HCT116 (cell line): ENCODE measurements at regions not wholly inside any gene's neighbourhood (a gene's known extent, or its start where the extent isn't known, plus 50 kb on each side); places are given as distances from the start of the nearest gene placed in this dataset.

Experiments
- CEBPB ChIP-seq: IDR thresholded peaks from 2 replicates; pipeline ENCODE4 v1.6.1; 2012; ENCODE audit warnings: low read depth
- EZH2 ChIP-seq: fragments of 200-600 bp; sonication (generic); IDR thresholded peaks from 2 replicates; pipeline ENCODE4 v1.6.1; 2017; ENCODE audit warnings: antibody characterized with exemption, mixed run types
- EZH2phosphoT487 ChIP-seq: fragments of 200-600 bp; IDR thresholded peaks from 2 replicates; pipeline ENCODE4 v1.6.1; 2018; ENCODE audit warnings: antibody characterized with exemption, borderline replicate concordance
- JUND ChIP-seq: IDR thresholded peaks from 2 replicates; pipeline ENCODE4 v1.6.1; 2012
- POLR2A ChIP-seq: IDR thresholded peaks from 2 replicates; pipeline ENCODE4 v1.7.0; 2011; ENCODE audit warnings: borderline replicate concordance; ENCODE audit not compliant: insufficient read depth, insufficient read length; ENCODE audit errors: extremely low read depth
- POLR2AphosphoS5 ChIP-seq: IDR thresholded peaks from 2 replicates; pipeline ENCODE4 v1.6.1; 2011; ENCODE audit warnings: mild to moderate bottlenecking, low read depth, low read length, moderate library complexity
- SIN3A ChIP-seq: IDR thresholded peaks from 2 replicates; pipeline ENCODE4 v1.6.1; 2012; ENCODE audit warnings: low read depth
- SP1 ChIP-seq: IDR thresholded peaks from 2 replicates; pipeline ENCODE4 v1.6.1; 2012; ENCODE audit warnings: low read depth
- SRF ChIP-seq: IDR thresholded peaks from 2 replicates; pipeline ENCODE4 v1.6.1; 2012; ENCODE audit warnings: low read depth
- TCF7L2 ChIP-seq: IDR thresholded peaks from 2 replicates; pipeline ENCODE4 v1.7.0; 2011; ENCODE audit warnings: borderline replicate concordance, inconsistent platforms; ENCODE audit not compliant: insufficient read depth, insufficient read length; ENCODE audit errors: extremely low read depth
- YY1 ChIP-seq: IDR thresholded peaks from 2 replicates; pipeline ENCODE4 v1.6.1; 2011; ENCODE audit warnings: low read length, low read depth, moderate library complexity, mild to moderate bottlenecking; ENCODE audit not compliant: insufficient replicate concordance; ENCODE audit errors: extremely low read depth
- TF ChIP-seq, protein P1 (sequence below), 3 experiments: fragments of 200-600 bp in 1 of 3; sonication (generic) in 1 of 3; IDR thresholded peaks in 2 of 3; conservative IDR thresholded peaks in 1 of 3; 2 replicates each; pipeline ENCODE4 v1.5.1; 2012 to 2017; ENCODE audit warnings: low read depth in 2 of 3, low read length in 2 of 3, antibody characterized with exemption in 1 of 3, borderline replicate concordance in 1 of 3, control low read depth in 1 of 3, mild to moderate bottlenecking in 1 of 3, mixed read lengths in 1 of 3, mixed run types in 1 of 3, moderate library complexity in 1 of 3; ENCODE audit not compliant: insufficient read depth in 1 of 3

DNA sequence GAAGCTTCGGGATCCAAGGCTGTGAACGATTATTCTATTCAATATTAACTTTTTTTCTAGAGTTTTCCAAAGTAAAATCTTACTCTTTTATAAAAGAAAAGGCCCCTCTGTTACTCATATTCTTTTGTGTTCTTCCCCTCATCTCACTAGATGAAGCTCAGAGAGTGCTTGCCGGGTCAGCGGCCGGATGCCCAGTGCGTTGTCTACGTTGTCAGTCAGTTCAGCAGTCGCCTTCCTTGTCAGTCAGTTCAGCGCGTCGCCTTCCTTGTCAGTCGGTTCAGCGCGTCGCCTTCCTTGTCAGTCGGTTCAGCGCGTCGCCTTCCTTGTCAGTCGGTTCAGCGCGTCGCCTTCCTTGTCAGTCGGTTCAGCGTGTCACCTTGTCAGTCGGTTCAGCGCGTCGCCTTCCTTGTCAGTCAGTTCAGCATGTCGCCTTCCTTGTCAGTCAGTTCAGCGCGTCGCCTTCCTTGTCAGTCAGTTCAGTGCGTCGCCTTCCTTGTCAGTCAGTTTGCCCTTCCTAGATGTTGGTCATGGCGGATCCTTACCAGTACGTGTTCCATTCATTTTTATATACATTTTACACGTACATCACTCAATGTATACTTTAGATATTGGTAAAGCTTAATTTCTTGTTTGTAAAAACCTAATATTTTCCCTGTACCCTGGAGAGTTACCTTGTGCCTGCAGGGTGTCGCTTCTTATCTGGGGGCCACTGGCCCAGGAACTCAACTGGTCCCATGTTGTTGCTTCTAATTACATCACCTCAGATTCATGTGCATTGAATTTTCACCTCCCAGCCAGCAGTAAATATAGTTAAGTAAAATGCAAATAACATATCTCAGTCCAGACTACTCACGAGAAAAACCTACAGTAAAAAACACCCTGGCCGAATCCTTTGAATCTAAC is 206.9 kb downstream of the ASB1 start:
- TF ChIP-seq SIN3A (no peak), JUND (no peak), POLR2AphosphoS5 (no peak), YY1 (no peak), POLR2A (no peak), SRF (no peak), SP1 (no peak), EZH2 (no peak), TCF7L2 (no peak), EZH2phosphoT487 (no peak), CEBPB (no peak)
- TF ChIP-seq, protein P1, sequence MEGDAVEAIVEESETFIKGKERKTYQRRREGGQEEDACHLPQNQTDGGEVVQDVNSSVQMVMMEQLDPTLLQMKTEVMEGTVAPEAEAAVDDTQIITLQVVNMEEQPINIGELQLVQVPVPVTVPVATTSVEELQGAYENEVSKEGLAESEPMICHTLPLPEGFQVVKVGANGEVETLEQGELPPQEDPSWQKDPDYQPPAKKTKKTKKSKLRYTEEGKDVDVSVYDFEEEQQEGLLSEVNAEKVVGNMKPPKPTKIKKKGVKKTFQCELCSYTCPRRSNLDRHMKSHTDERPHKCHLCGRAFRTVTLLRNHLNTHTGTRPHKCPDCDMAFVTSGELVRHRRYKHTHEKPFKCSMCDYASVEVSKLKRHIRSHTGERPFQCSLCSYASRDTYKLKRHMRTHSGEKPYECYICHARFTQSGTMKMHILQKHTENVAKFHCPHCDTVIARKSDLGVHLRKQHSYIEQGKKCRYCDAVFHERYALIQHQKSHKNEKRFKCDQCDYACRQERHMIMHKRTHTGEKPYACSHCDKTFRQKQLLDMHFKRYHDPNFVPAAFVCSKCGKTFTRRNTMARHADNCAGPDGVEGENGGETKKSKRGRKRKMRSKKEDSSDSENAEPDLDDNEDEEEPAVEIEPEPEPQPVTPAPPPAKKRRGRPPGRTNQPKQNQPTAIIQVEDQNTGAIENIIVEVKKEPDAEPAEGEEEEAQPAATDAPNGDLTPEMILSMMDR (IDR thresholded peaks at IDR 0.05 in 2 of 3, conservative IDR thresholded peaks at IDR 0.05 in 1 of 3; ENCODE audit: borderline replicate concordance in 1 of 3, insufficient read depth in 1 of 3, low read depth in 2 of 3, low read length in 2 of 3): no peak
